ENCODE measurements at regions not wholly inside any gene's neighbourhood (a gene's known extent, or its start where the extent isn't known, plus 50 kb on each side); places are given as distances from the start of the nearest gene placed in this dataset.

DNA sequence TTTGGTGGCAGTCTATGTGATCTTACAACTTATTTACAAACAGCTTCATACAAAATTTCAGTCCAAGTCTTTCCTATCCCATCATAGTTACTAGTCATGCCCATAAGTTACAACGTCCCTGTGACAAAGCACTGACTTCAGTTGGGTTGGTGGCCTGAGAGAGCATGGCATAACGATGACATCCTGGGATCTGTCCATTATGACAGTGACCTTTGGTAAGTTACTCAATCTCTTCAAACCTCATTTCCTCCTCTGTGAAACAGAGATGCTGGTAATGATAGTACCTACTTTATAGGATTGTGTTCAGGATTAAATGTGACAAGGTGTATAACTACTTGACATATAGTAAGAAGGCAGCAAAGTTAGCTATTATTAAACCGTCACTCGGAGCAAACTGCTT, 55.4 kb upstream of the ATP5MC3 start:
- Mint-ChIP-seq H3K9me3 (ENCODE audit: low read depth, unreplicated experiment) (peaks cover 6% of the 10 kb centered on the region), H3K4me3 (ENCODE audit: low read depth, unreplicated experiment) (no peak overlapping the region), H3K36me3 (ENCODE audit: insufficient read depth, unreplicated experiment) (no peaks in the 10 kb centered on the region), H3K4me1 (ENCODE audit: low read depth, unreplicated experiment) (peaks cover 12% of the 10 kb centered on the region), H3K27ac (ENCODE audit: unreplicated experiment) (no peak overlapping the region), H3K27me3 (ENCODE audit: unreplicated experiment) (peaks cover 21% of the 10 kb centered on the region)
- no peak for DNase-seq
- CTCF ChIA-PET: interaction anchor here (0.6 kb wide), 1 partner anchor 15 kb away, joined by 3 read pairs; no protein-coding TSS in a partner anchor
- no TSS peak for BruUV-seq (replicated peaks)
- TF ChIP-seq, protein P1, sequence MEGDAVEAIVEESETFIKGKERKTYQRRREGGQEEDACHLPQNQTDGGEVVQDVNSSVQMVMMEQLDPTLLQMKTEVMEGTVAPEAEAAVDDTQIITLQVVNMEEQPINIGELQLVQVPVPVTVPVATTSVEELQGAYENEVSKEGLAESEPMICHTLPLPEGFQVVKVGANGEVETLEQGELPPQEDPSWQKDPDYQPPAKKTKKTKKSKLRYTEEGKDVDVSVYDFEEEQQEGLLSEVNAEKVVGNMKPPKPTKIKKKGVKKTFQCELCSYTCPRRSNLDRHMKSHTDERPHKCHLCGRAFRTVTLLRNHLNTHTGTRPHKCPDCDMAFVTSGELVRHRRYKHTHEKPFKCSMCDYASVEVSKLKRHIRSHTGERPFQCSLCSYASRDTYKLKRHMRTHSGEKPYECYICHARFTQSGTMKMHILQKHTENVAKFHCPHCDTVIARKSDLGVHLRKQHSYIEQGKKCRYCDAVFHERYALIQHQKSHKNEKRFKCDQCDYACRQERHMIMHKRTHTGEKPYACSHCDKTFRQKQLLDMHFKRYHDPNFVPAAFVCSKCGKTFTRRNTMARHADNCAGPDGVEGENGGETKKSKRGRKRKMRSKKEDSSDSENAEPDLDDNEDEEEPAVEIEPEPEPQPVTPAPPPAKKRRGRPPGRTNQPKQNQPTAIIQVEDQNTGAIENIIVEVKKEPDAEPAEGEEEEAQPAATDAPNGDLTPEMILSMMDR (IDR thresholded peaks at IDR 0.05; ENCODE audit: unreplicated experiment): no peak
- intact Hi-C loops (cut with micrococcal nuclease; ENCODE audit: unreplicated experiment): no loop called here

DNA sequence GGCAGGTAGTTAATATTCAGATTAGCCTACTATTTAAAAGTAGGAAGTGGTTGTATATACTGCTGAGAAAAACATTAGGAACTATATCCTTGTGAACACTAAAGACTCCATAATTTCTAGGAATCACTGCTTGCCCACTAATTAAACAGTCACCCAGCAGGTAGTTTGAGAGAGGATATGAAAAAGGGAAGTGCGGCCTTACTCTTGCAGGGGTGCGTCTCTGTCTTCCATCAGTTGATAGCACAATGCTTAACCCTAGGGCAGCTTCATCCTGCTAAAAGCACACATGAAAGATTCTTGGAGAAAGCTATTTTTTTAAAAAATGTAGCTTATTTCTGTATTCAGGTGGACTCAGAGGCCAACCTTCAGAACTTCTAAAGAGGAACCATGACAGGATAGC, 53.1 kb upstream of the ATP5MC3 start:
- H3K4me3 Mint-ChIP-seq (ENCODE audit: low read depth, unreplicated experiment): no peak overlapping the region
- H3K9me3 Mint-ChIP-seq (ENCODE audit: low read depth, unreplicated experiment): peaks cover 2% of the 10 kb centered on the region
- CTCF ChIA-PET: no interaction called here
- H3K4me1 Mint-ChIP-seq (ENCODE audit: low read depth, unreplicated experiment): peaks cover 12% of the 10 kb centered on the region
- intact Hi-C loops (cut with micrococcal nuclease; ENCODE audit: unreplicated experiment): no loop called here
- BruUV-seq (replicated peaks): no TSS peak
- H3K27ac Mint-ChIP-seq (ENCODE audit: unreplicated experiment): no peak overlapping the region
- H3K36me3 Mint-ChIP-seq (ENCODE audit: insufficient read depth, unreplicated experiment): no peaks in the 10 kb centered on the region
- TF ChIP-seq, protein P1 (IDR thresholded peaks at IDR 0.05; ENCODE audit: unreplicated experiment): no peak
- H3K27me3 Mint-ChIP-seq (ENCODE audit: unreplicated experiment): no peaks in the 10 kb centered on the region
- no peak for DNase-seq

DNA sequence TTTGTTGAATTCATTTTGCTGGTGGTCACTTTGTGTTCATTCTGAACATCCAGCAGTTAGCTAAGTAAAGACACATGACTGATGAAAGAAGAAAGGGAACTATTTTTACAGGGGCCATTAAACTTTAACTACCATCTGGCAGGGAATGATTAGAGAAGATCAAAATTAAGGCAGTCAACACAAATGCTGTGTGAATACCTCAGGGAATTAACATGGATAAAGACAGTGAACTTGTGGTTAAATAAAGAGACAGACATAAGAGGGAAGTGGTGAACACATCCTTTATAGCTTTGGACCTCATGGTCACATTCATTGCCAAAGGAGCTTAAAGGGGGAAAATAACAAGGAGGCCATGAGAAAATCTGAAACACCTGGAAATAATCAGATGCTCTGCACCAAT, 52.6 kb upstream of the ATP5MC3 start:
- Mint-ChIP-seq H3K4me1 (ENCODE audit: low read depth, unreplicated experiment) (peaks cover 12% of the 10 kb centered on the region), H3K27me3 (ENCODE audit: unreplicated experiment) (no peaks in the 10 kb centered on the region), H3K27ac (ENCODE audit: unreplicated experiment) (no peak overlapping the region), H3K36me3 (ENCODE audit: insufficient read depth, unreplicated experiment) (no peaks in the 10 kb centered on the region), H3K4me3 (ENCODE audit: low read depth, unreplicated experiment) (no peak overlapping the region), H3K9me3 (ENCODE audit: low read depth, unreplicated experiment) (no peaks in the 10 kb centered on the region)
- no peak for DNase-seq
- BruUV-seq (replicated peaks): no TSS peak
- TF ChIP-seq, protein P1 (IDR thresholded peaks at IDR 0.05; ENCODE audit: unreplicated experiment): no peak
- intact Hi-C loops (cut with micrococcal nuclease; ENCODE audit: unreplicated experiment): no loop called here
- CTCF ChIA-PET: no interaction called here

DNA sequence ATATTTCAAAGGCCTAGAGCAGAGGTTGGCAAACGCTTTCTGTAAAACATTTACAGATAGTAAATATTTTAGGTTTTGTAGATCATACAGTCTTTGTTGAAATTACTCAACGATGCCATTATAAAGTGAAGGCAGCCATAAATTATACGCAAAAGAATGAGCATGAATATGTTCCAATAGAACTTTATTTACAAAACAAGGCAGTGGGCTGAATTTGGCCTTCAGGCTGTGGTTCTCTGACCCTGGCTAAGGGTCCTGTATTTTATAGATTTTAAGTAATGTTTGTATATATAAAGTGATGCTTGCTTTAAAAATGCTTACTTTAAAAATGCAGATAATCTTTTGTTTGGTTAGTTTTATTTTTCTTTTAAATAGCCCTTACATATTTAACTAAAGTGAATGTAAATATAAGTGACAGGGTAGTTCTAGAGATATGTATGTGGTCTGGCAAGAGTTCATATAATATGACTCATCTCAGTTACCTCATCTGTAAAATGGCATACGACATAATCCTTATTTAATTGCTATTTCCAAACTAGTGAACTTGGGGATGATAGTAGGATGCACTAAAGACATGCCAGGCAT, 51.7 kb upstream of the ATP5MC3 start:
- H3K27me3 Mint-ChIP-seq (ENCODE audit: unreplicated experiment): no peaks in the 10 kb centered on the region
- TF ChIP-seq, protein P1 (IDR thresholded peaks at IDR 0.05; ENCODE audit: unreplicated experiment): no peak
- CTCF ChIA-PET: interaction anchor here (0.7 kb wide), 1 partner anchor 1161 kb away, joined by 5 read pairs; no protein-coding TSS in a partner anchor
- intact Hi-C loops (cut with micrococcal nuclease; ENCODE audit: unreplicated experiment): no loop called here
- no TSS peak for BruUV-seq (replicated peaks)
- H3K4me1 Mint-ChIP-seq (ENCODE audit: low read depth, unreplicated experiment): peaks cover 12% of the 10 kb centered on the region
- H3K36me3 Mint-ChIP-seq (ENCODE audit: insufficient read depth, unreplicated experiment): no peaks in the 10 kb centered on the region
- H3K9me3 Mint-ChIP-seq (ENCODE audit: low read depth, unreplicated experiment): no peaks in the 10 kb centered on the region
- H3K4me3 Mint-ChIP-seq (ENCODE audit: low read depth, unreplicated experiment): no peak overlapping the region
- no peak for DNase-seq
- H3K27ac Mint-ChIP-seq (ENCODE audit: unreplicated experiment): no peak overlapping the region
